GM12801 (cell line): ENCODE measurements at regions not wholly inside any gene's neighbourhood (a gene's known extent, or its start where the extent isn't known, plus 50 kb on each side); places are given as distances from the start of the nearest gene placed in this dataset.

Source experiments
- TF ChIP-seq, protein P1 (sequence below): IDR thresholded peaks from one replicate; pipeline ENCODE4 v1.5.1; 2011; ENCODE audit warnings: control low read depth; ENCODE audit not compliant: insufficient read length; ENCODE audit errors: extremely low read depth

DNA sequence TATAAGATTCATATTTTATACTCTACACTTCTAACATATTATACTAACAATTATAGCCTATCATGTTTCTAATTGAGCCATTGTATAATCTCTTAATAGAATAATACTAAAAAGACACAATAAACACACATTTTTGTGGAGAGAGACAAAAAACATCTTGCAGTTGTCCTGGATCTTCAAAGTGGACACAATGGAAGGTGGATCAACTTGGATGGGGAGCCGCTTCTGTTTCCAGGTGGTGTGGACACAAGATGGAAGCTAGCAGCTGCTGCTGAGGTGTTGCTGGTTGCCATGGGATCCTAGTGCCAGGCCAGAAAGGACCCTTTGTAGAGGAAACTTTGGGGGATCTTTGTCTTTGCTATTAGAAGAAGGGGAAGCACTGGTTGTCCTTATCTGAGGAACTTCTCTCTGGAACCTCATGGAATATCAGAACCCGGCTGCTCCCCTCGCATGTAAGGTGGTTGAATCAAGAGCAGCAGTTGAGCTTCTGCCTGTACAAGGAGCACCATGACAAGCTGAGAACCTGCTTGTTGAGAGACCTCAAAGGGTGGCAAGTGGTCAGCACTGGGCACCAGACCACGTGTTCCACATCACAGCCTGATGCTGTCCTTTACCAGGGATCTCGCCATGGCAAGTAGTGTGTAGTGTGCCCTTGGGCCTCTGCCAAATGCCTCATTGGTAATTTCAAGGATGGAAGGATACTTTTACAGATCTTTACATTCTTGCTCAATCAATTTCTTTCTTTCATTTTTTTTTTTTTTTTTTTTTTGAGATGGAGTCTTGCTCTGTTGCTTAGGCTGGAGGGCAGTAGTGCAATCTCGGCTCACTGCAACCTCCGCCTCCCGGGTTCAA, 232.2 kb downstream of the MYCN start:
- TF ChIP-seq, protein P1, sequence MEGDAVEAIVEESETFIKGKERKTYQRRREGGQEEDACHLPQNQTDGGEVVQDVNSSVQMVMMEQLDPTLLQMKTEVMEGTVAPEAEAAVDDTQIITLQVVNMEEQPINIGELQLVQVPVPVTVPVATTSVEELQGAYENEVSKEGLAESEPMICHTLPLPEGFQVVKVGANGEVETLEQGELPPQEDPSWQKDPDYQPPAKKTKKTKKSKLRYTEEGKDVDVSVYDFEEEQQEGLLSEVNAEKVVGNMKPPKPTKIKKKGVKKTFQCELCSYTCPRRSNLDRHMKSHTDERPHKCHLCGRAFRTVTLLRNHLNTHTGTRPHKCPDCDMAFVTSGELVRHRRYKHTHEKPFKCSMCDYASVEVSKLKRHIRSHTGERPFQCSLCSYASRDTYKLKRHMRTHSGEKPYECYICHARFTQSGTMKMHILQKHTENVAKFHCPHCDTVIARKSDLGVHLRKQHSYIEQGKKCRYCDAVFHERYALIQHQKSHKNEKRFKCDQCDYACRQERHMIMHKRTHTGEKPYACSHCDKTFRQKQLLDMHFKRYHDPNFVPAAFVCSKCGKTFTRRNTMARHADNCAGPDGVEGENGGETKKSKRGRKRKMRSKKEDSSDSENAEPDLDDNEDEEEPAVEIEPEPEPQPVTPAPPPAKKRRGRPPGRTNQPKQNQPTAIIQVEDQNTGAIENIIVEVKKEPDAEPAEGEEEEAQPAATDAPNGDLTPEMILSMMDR, result no peak

DNA sequence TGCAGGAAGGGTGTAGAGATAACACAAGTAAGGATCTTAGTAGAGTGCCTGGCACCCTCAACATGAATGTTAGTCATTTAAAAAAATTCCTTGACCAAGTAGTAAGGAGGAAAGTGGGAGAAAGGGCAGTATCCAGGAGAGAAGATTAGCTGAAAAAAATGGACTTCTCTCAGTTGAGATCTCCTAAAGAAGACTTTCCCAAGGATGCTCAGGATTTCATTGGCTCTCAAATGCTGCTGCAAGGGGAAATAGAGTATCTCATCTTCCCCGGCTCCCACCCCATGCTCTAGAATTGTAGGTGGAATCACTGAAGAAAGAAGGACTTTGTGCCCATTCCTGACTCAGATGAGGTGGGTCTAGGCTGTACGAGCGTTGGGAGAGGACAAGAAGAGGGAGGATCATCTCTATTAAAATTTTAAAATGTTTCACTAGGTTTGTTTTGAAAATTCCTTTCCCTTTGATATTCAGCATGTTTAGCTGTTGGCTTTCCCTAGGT, 231.1 kb downstream of the MYCN start:
- TF ChIP-seq, protein P1, result no peak

DNA sequence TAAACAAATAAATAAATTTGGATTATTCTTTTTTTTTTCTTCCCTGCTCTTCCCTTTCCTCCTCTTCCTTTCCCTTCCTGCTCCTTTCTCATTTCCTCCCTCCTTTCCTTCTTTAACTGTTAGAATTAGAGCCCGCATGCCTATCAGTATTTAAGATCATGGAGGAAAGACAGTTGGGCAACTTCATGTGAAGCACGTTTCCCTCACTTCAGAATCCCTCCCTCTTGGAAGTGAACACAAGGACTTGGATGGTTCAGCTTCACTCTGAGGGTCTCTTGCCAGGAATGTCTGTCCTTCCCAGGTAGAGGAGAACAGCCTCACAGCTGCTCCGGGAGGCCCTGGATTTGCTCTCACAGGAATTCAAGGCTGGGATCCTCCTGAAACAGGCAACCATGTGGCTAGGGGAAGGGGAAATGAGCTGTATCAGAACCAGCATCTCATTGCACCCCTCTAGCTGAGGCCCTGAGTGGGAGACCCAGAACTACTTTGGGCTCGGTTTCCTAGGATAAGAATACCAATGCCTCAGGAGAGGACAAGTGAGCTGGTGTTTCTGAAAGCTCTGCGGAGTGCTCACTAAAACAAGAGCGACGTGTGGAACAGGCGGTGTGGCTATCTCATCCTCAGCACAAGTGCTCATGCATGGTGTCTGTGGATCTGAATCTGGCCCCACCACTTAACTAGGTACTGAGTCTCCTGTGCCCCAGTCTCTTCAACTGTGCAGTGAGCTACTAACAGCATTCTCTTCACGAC, 230.5 kb downstream of the MYCN start:
- TF ChIP-seq, protein P1, result no peak

DNA sequence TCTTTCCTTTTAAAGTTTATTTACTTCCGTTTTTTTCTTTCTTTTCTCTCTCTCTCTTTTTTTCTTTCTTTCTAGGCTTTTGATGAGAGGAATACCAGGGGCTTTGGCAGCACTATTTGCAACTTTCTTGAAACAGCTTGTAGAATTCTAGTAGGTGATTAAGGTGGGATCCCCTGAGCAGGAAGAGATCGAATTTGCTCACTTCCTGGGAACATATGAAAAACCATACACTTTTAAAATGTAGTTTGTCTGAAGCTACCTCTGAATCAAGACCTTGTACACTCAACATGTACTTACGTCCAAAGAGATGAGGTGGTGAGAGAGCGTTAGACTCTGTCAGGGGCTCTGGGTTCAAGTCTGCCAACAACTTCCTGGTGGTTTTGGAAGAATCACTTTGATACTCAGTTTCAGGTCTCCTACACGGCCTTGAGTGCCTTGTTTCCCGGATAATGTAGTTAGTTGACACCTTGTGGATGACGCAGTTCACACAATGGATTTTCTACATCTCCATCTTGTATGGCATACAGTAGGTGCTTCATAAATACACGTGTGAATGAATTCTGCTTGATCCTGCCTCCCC, 229.1 kb downstream of the MYCN start:
- TF ChIP-seq, protein P1, result no peak

DNA sequence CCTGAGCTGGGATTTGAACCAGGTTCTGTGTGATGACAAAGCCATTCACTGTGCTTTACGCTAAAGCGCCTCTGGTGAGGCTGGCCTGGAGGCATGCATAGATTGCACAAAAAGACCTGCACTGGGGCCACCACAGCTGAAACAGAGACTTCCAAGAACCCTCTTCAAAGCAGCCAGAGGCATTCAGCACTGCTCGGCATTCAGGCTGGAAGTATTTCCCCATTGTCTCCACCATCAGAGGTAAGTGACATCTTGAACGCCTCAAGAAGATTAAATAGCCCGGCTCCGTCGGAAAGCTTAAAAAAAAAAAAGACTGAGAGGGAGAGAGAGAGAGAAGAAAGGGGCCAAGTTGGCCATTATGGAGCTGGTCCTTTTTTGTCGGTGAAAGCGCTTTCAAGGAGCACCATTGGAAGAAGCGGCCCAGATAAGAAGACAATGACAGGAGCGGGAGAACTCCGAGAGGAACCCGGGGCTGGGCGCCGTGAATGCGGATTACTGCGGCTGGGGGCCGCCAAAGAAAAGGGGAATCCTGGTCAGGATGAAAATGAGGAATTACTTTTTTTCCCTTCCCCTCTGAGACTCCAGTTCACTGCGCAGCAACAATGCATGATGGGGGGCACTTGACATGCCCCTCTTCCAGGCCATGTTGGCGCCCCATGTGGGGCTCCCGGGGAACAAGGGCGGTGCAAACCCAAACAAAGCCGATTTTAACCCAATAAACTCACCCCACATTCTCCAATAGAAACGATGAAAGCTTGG, 228.3 kb downstream of the MYCN start:
- TF ChIP-seq, protein P1, result no peak

DNA sequence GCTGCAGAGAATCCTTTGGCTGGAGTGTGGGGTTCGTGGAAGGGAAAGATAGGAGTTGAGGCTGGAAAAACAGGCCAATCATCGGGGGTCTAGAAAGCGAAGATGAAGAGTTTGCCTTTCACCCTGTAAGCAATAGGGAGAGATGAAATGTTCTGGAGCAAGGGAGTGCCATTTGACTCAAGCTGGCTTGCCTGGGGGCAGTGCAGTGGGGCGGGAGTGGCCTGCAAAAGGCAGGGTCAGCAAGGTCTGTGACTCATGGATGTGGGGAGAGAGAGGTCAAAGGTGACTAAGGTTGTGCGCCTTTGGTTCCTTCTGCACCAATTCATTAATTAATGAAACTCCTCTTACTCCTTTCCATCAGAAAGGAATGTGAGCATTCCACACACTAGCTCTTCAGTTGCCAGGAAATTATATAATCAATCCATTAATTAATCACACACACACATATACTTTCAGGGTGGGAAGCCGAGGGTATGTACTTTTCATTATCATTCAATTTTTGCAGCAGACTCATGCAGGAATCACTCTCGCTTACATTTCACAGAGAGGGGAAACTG, 227.6 kb downstream of the MYCN start:
- TF ChIP-seq, protein P1, result no peak
